ENCODE measurements at regions not wholly inside any gene's neighbourhood (a gene's known extent, or its start where the extent isn't known, plus 50 kb on each side); places are given as distances from the start of the nearest gene placed in this dataset.

GRCh38 chr13:34777914-34778303 lies 164.2 kb upstream of the NBEA start:
- Mint-ChIP-seq H3K27me3 (no peaks in the 10 kb centered on the region), H3K4me1 (no peaks in the 10 kb centered on the region), H3K27ac (no peak overlapping the region), H3K36me3 (no peaks in the 10 kb centered on the region), H3K4me3 (no peak overlapping the region), H3K9me3 (peaks cover 2% of the 10 kb centered on the region)
- DNase-seq (ENCODE audit: low spot score in 2 of 2) (no peak), ATAC-seq (ENCODE audit: low read depth) (no peak)

GRCh38 chr13:34779171-34779570 lies 162.9 kb upstream of the NBEA start:
- H3K36me3 Mint-ChIP-seq: no peaks in the 10 kb centered on the region
- H3K4me1 Mint-ChIP-seq: no peaks in the 10 kb centered on the region
- no peak for ATAC-seq (ENCODE audit: low read depth)
- no peaks in the 10 kb centered on the region for H3K27me3 Mint-ChIP-seq
- no peak for DNase-seq (ENCODE audit: low spot score in 2 of 2)
- peaks cover 2% of the 10 kb centered on the region for H3K9me3 Mint-ChIP-seq
- no peak overlapping the region for H3K4me3 Mint-ChIP-seq
- H3K27ac Mint-ChIP-seq: no peak overlapping the region

GRCh38 chr13:34793301-34793700 lies 148.8 kb upstream of the NBEA start:
- Mint-ChIP-seq H3K4me3 (no peak overlapping the region), H3K27me3 (no peaks in the 10 kb centered on the region), H3K9me3 (peaks cover 5% of the 10 kb centered on the region), H3K4me1 (no peaks in the 10 kb centered on the region), H3K36me3 (no peaks in the 10 kb centered on the region), H3K27ac (no peak overlapping the region)
- no peak for ATAC-seq (ENCODE audit: low read depth)
- no peak for DNase-seq (ENCODE audit: low spot score in 2 of 2)

- ATAC-seq (ENCODE audit: low read depth) (no peak), DNase-seq (ENCODE audit: low spot score in 2 of 2) (no peak)
- H3K27me3 Mint-ChIP-seq: peaks cover 6% of the 10 kb centered on the region
- peaks cover 9% of the 10 kb centered on the region for H3K9me3 Mint-ChIP-seq
- no peak overlapping the region for H3K4me3 Mint-ChIP-seq
- H3K4me1 Mint-ChIP-seq: no peaks in the 10 kb centered on the region
- H3K36me3 Mint-ChIP-seq: no peaks in the 10 kb centered on the region
- no peak overlapping the region for H3K27ac Mint-ChIP-seq
Observed at GRCh38 chr13:34803756-34804155, 138.3 kb upstream of the NBEA start.

GRCh38 chr13:34805347-34805746 lies 136.7 kb upstream of the NBEA start:
- Mint-ChIP-seq H3K36me3 (no peaks in the 10 kb centered on the region), H3K27me3 (peaks cover 6% of the 10 kb centered on the region), H3K4me1 (no peaks in the 10 kb centered on the region), H3K4me3 (no peak overlapping the region), H3K9me3 (peaks cover 8% of the 10 kb centered on the region), H3K27ac (no peak overlapping the region)
- no peak for DNase-seq (ENCODE audit: low spot score in 2 of 2)
- no peak for ATAC-seq (ENCODE audit: low read depth)

- Mint-ChIP-seq H3K36me3 (no peaks in the 10 kb centered on the region), H3K9me3 (peaks cover 10% of the 10 kb centered on the region), H3K4me3 (no peak overlapping the region), H3K27ac (no peak overlapping the region), H3K27me3 (peaks cover 2% of the 10 kb centered on the region), H3K4me1 (no peaks in the 10 kb centered on the region)
- no peak for DNase-seq (ENCODE audit: low spot score in 2 of 2)
- no peak for ATAC-seq (ENCODE audit: low read depth)
Observed at GRCh38 chr13:34808649-34809048, 133.4 kb upstream of the NBEA start.

- H3K4me3 Mint-ChIP-seq: no peak overlapping the region
- ATAC-seq (ENCODE audit: low read depth) (no peak), DNase-seq (ENCODE audit: low spot score in 2 of 2) (no peak)
- no peak overlapping the region for H3K27ac Mint-ChIP-seq
- H3K36me3 Mint-ChIP-seq: no peaks in the 10 kb centered on the region
- peaks cover 10% of the 10 kb centered on the region for H3K9me3 Mint-ChIP-seq
- H3K27me3 Mint-ChIP-seq: no peaks in the 10 kb centered on the region
- H3K4me1 Mint-ChIP-seq: no peaks in the 10 kb centered on the region
Observed at GRCh38 chr13:34810996-34811395, 131.1 kb upstream of the NBEA start.

GRCh38 chr13:34815526-34815925 lies 126.5 kb upstream of the NBEA start:
- no peaks in the 10 kb centered on the region for H3K27me3 Mint-ChIP-seq
- no peak overlapping the region for H3K27ac Mint-ChIP-seq
- peaks cover 10% of the 10 kb centered on the region for H3K9me3 Mint-ChIP-seq
- no peaks in the 10 kb centered on the region for H3K4me1 Mint-ChIP-seq
- no peak for ATAC-seq (ENCODE audit: low read depth)
- DNase-seq (ENCODE audit: low spot score in 2 of 2): no peak
- no peaks in the 10 kb centered on the region for H3K36me3 Mint-ChIP-seq
- H3K4me3 Mint-ChIP-seq: no peak overlapping the region

- H3K9me3 Mint-ChIP-seq: peaks cover 7% of the 10 kb centered on the region
- H3K27me3 Mint-ChIP-seq: no peaks in the 10 kb centered on the region
- H3K27ac Mint-ChIP-seq: no peak overlapping the region
- H3K36me3 Mint-ChIP-seq: no peaks in the 10 kb centered on the region
- H3K4me3 Mint-ChIP-seq: no peak overlapping the region
- DNase-seq (ENCODE audit: low spot score in 2 of 2) (no peak), ATAC-seq (ENCODE audit: low read depth) (no peak)
- H3K4me1 Mint-ChIP-seq: no peaks in the 10 kb centered on the region
Observed at GRCh38 chr13:34816245-34816884, 125.7 kb upstream of the NBEA start.

- peaks cover 5% of the 10 kb centered on the region for H3K9me3 Mint-ChIP-seq
- H3K36me3 Mint-ChIP-seq: no peaks in the 10 kb centered on the region
- no peaks in the 10 kb centered on the region for H3K27me3 Mint-ChIP-seq
- H3K4me1 Mint-ChIP-seq: no peaks in the 10 kb centered on the region
- DNase-seq (ENCODE audit: low spot score in 2 of 2) (no peak), ATAC-seq (ENCODE audit: low read depth) (no peak)
- H3K4me3 Mint-ChIP-seq: no peak overlapping the region
- H3K27ac Mint-ChIP-seq: no peak overlapping the region
Observed at GRCh38 chr13:34816908-34817665, 125.0 kb upstream of the NBEA start.

GRCh38 chr13:34822650-34823049 lies 119.4 kb upstream of the NBEA start:
- no peak for DNase-seq (ENCODE audit: low spot score in 2 of 2)
- H3K27ac Mint-ChIP-seq: no peak overlapping the region
- no peaks in the 10 kb centered on the region for H3K27me3 Mint-ChIP-seq
- no peaks in the 10 kb centered on the region for H3K36me3 Mint-ChIP-seq
- H3K4me1 Mint-ChIP-seq: no peaks in the 10 kb centered on the region
- peaks cover 2% of the 10 kb centered on the region for H3K9me3 Mint-ChIP-seq
- no peak for ATAC-seq (ENCODE audit: low read depth)
- H3K4me3 Mint-ChIP-seq: no peak overlapping the region

GRCh38 chr13:34826432-34826831 lies 115.6 kb upstream of the NBEA start:
- Mint-ChIP-seq H3K9me3 (peaks cover 2% of the 10 kb centered on the region), H3K27ac (no peak overlapping the region), H3K4me1 (no peaks in the 10 kb centered on the region), H3K27me3 (no peaks in the 10 kb centered on the region), H3K36me3 (no peaks in the 10 kb centered on the region), H3K4me3 (no peak overlapping the region)
- ATAC-seq (ENCODE audit: low read depth) (no peak), DNase-seq (ENCODE audit: low spot score in 2 of 2) (no peak)

GRCh38 chr13:34833562-34834182 lies 108.4 kb upstream of the NBEA start:
- DNase-seq (ENCODE audit: low spot score in 2 of 2) (no peak), ATAC-seq (ENCODE audit: low read depth) (no peak)
- no peaks in the 10 kb centered on the region for H3K36me3 Mint-ChIP-seq
- no peak overlapping the region for H3K27ac Mint-ChIP-seq
- H3K27me3 Mint-ChIP-seq: no peaks in the 10 kb centered on the region
- H3K4me1 Mint-ChIP-seq: no peaks in the 10 kb centered on the region
- no peaks in the 10 kb centered on the region for H3K9me3 Mint-ChIP-seq
- no peak overlapping the region for H3K4me3 Mint-ChIP-seq

- ATAC-seq (ENCODE audit: low read depth): no peak
- no peak overlapping the region for H3K27ac Mint-ChIP-seq
- H3K36me3 Mint-ChIP-seq: no peaks in the 10 kb centered on the region
Observed at GRCh38 chr13:34842466-34842865, 99.6 kb upstream of the NBEA start.

More at GRCh38 chr13:34842466-34842865, 99.6 kb upstream of the NBEA start:
- peaks cover 3% of the 10 kb centered on the region for H3K9me3 Mint-ChIP-seq
- H3K4me1 Mint-ChIP-seq: no peaks in the 10 kb centered on the region
- peaks cover 4% of the 10 kb centered on the region for H3K27me3 Mint-ChIP-seq
- H3K4me3 Mint-ChIP-seq: no peak overlapping the region
- no peak for DNase-seq (ENCODE audit: low spot score in 2 of 2)

Measured in memory B cell (primary cell).